Body of pancreas (tissue), 4 donors: ENCODE measurements at regions not wholly inside any gene's neighbourhood (a gene's known extent, or its start where the extent isn't known, plus 50 kb on each side); places are given as distances from the start of the nearest gene placed in this dataset.

Source experiments
- ATAC-seq: fragments of 150-250 bp; one replicate; pipeline ENCODE4 v1.9.1; 2016
- DNase-seq, 4 donors: peaks; one replicate each; pipeline ENCODE4 v3.0.0-alpha.2; 2019
- H3K27ac ChIP-seq, 4 donors: fragments of 200-600 bp; sonication (generic); 1 replicate in 3 of 4; 2 replicates in 1 of 4; pipeline versions ENCODE4 v1.5.1 to v1.6.1; 2016 to 2019; ENCODE audit warnings: mild to moderate bottlenecking in 1 of 4, mixed read lengths in 1 of 4, moderate library complexity in 1 of 4
- H3K27me3 ChIP-seq, 2 donors: fragments of 200-600 bp; sonication (generic); one replicate each; pipeline ENCODE4 v1.6.0; 2016; ENCODE audit warnings: mild to moderate bottlenecking in 1 of 2
- H3K36me3 ChIP-seq, 2 donors: fragments of 200-600 bp; sonication (generic); replicated peaks in 1 of 2; 2 replicates each; pipeline ENCODE4 v1.5.1; 2016; ENCODE audit warnings: low read depth in 2 of 2; ENCODE audit not compliant: insufficient read depth in 1 of 2
- H3K4me1 ChIP-seq: fragments of 200-600 bp; sonication (generic); one replicate; pipeline ENCODE4 v1.6.0; 2016
- H3K4me3 ChIP-seq, 2 donors: fragments of 200-600 bp; sonication (generic); 1 replicate in 1 of 2; 2 replicates in 1 of 2; pipeline ENCODE4 v1.5.1; 2016 to 2019
- H3K9me3 ChIP-seq, 3 donors: fragments of 200-600 bp; sonication (generic); 1 replicate in 2 of 3; 2 replicates in 1 of 3; pipeline ENCODE4 v1.5.1; 2016
- POLR2A ChIP-seq, 3 donors: fragments of 450-650 bp; IDR thresholded peaks; one replicate each; pipeline ENCODE4 v1.6.1; 2016; ENCODE audit warnings: antibody characterized with exemption in 3 of 3, mild to moderate bottlenecking in 2 of 3
- WGBS, 2 donors: methylation state at CpG; one replicate each; pipeline ENCODE4 v1.1.5; 2017; 5-methylcytosine and 5-hydroxymethylcytosine counted together
- intact Hi-C: fragments of 100-400 bp; cut with DNase I; formaldehyde crosslinking; loops from one replicate; pipeline ENCODE4 v1.15.1; 2023
- TF ChIP-seq, protein P1 (sequence below), 7 experiments: fragments of 450-650 bp in 4 of 7; fragments of 200-600 bp in 3 of 7; sonication (generic) in 3 of 7; IDR thresholded peaks; one replicate each; pipeline ENCODE4 v1.5.1; 2016 to 2019; ENCODE audit warnings: antibody characterized with exemption in 7 of 7

DNA sequence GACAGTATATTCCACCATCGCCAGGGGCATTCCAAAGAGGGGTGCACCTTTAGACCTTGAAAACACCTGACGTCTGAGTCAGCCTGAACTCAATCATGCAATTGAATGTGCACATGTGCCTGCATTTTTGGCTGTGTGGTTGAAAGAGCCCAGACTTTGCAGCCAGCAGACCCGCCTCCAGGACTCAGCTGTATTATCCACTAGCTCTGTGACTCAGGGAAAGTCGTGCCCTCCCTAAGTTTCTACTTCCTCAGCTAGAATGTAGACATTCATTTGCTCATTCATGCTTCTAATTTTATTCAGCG lies 94.2 kb downstream of the LRRC30 start:
- 52 to 56% methylated on average over 5 of the region's 5 CpGs for WGBS, 2 donors
- Histone ChIP-seq H3K9me3 (no peaks in the 10 kb centered on the region), H3K27ac (no peak overlapping the region), H3K36me3 (no peaks in the 10 kb centered on the region), H3K4me1 (no peaks in the 10 kb centered on the region), H3K4me3 (no peak overlapping the region), H3K27me3 (no peaks in the 10 kb centered on the region)
- DNase-seq (no peak), ATAC-seq (no peak)
- intact Hi-C loops, result no loop called here
- TF ChIP-seq POLR2A (IDR thresholded peaks at IDR 0.05), result no peak
- TF ChIP-seq, protein P1, sequence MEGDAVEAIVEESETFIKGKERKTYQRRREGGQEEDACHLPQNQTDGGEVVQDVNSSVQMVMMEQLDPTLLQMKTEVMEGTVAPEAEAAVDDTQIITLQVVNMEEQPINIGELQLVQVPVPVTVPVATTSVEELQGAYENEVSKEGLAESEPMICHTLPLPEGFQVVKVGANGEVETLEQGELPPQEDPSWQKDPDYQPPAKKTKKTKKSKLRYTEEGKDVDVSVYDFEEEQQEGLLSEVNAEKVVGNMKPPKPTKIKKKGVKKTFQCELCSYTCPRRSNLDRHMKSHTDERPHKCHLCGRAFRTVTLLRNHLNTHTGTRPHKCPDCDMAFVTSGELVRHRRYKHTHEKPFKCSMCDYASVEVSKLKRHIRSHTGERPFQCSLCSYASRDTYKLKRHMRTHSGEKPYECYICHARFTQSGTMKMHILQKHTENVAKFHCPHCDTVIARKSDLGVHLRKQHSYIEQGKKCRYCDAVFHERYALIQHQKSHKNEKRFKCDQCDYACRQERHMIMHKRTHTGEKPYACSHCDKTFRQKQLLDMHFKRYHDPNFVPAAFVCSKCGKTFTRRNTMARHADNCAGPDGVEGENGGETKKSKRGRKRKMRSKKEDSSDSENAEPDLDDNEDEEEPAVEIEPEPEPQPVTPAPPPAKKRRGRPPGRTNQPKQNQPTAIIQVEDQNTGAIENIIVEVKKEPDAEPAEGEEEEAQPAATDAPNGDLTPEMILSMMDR (IDR thresholded peaks at IDR 0.05), result no peak

DNA sequence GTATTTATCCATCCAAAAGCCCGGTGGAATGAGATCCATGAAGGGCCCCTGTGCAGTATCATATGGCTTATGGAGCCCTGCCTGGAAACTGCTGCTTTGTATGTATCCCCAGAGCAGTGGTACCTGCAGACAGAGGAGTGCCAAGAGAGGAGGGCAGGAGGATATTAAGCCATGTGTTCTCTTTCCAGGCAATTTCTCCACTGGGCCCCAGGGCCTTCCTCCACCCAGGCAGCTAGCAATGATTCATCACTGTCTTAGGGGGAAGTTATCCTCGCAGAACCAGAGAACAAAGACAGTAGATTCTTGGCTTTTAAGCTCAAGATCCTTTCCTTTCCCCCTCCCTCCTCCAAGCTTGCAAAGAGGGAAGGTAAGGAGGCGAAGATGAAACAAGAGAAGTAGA lies 98.1 kb downstream of the LRRC30 start:
- no peaks in the 10 kb centered on the region for H3K36me3 ChIP-seq
- TF ChIP-seq POLR2A (IDR thresholded peaks at IDR 0.05), result no peak
- TF ChIP-seq, protein P1 (IDR thresholded peaks at IDR 0.05), result no peak
- intact Hi-C loops, result no loop called here
- no peak overlapping the region for H3K4me3 ChIP-seq
- H3K9me3 ChIP-seq, result no peaks in the 10 kb centered on the region
- no peak overlapping the region for H3K27ac ChIP-seq
- no peak for DNase-seq
- 36 to 38% methylated on average over 3 of the region's 3 CpGs for WGBS, 2 donors
- ATAC-seq, result no peak
- H3K27me3 ChIP-seq, result no peaks in the 10 kb centered on the region
- no peaks in the 10 kb centered on the region for H3K4me1 ChIP-seq

DNA sequence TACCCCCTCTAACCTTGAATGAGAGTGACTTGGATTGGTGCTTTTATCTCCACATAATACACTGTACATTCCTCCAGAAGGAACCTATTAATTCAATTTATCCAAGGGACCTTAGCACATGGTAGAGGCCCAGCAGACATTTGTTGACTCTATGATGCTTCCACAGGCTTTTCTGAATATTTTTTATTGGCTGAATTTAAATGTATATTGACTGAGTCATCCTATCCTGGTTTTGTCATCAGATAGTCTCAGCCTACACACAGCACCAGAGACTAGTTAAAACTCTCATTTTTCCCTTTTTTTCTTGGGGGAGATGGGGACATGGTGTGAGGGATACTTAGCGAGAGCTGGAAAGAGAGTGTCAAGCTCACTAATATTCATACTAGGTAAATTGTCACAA lies 101.6 kb downstream of the LRRC30 start:
- Histone ChIP-seq H3K9me3 (no peaks in the 10 kb centered on the region), H3K27ac (no peak overlapping the region), H3K4me1 (no peaks in the 10 kb centered on the region), H3K36me3 (no peaks in the 10 kb centered on the region), H3K4me3 (no peak overlapping the region), H3K27me3 (no peaks in the 10 kb centered on the region)
- DNase-seq (no peak), ATAC-seq (no peak)
- WGBS, 2 donors, result 79 to 100% methylated on average over 1 of the region's 1 CpG
- no peak for TF ChIP-seq POLR2A (IDR thresholded peaks at IDR 0.05)
- TF ChIP-seq, protein P1 (IDR thresholded peaks at IDR 0.05), result no peak
- intact Hi-C loops, result no loop called here

DNA sequence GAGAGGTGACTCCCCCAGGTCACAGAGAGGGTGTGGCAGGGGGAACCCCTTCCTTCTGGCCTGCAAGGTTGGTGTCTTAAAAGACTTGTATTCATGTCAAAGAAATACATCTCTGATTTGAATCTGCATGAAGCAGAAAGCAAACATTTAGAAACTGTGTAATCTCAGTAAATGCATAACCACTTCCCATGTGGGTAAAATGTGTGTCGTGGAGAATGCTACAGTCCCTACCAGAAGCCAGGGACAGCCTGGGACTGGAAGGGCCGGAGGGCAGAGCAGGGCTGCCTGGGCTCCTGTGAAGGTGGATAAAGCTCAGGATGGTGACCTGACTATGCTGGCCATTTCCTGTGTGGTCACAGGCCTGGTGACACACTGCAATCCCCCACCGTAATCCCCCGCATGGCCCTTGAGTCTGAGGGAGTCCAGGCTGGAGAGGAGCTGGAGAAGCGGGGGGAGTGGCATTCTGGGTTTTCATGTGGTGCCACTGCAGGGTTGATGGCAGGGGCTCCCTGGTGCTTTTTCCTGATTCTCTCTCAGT lies 102.2 kb downstream of the LRRC30 start:
- DNase-seq, result no peak

More for the DNA sequence above, 102.2 kb downstream of the LRRC30 start:
- H3K27ac ChIP-seq, result no peak overlapping the region
- TF ChIP-seq POLR2A (IDR thresholded peaks at IDR 0.05), result no peak
- TF ChIP-seq, protein P1 (IDR thresholded peaks at IDR 0.05), result no peak
- intact Hi-C loops, result no loop called here
- H3K4me3 ChIP-seq, result no peak overlapping the region
- 91 to 92% methylated on average over 3 to 5 of the region's 5 CpGs for WGBS, 2 donors
- no peaks in the 10 kb centered on the region for H3K27me3 ChIP-seq
- H3K9me3 ChIP-seq, result no peaks in the 10 kb centered on the region
- no peaks in the 10 kb centered on the region for H3K4me1 ChIP-seq
- H3K36me3 ChIP-seq, result no peaks in the 10 kb centered on the region
- ATAC-seq, result no peak
